NB4 (cell line): ENCODE measurements at regions not wholly inside any gene's neighbourhood (a gene's known extent, or its start where the extent isn't known, plus 50 kb on each side); places are given as distances from the start of the nearest gene placed in this dataset.

Experiments
- DNase-seq: peaks from one replicate; pipeline ENCODE4 v3.0.0; 2010; ENCODE audit warnings: low read depth
- H3K4me3 ChIP-seq: one replicate; pipeline ENCODE4 v1.5.1; 2011; ENCODE audit warnings: mild to moderate bottlenecking, low read depth, low read length, moderate library complexity
- CTCF ChIP-seq: IDR thresholded peaks from one replicate; pipeline ENCODE4 v1.5.1; 2012; ENCODE audit warnings: low read depth, low read length
- MAX ChIP-seq: IDR thresholded peaks from 2 replicates; pipeline ENCODE4 v1.6.1; 2011; ENCODE audit warnings: low read depth, low read length
- MYC ChIP-seq: IDR thresholded peaks from 2 replicates; pipeline ENCODE4 v1.6.1; 2011; ENCODE audit warnings: low read depth, low read length
- POLR2A ChIP-seq: IDR thresholded peaks from 2 replicates; pipeline ENCODE4 v1.6.1; 2011; ENCODE audit warnings: mild to moderate bottlenecking; ENCODE audit not compliant: insufficient read length; ENCODE audit errors: extremely low read depth

- DNase-seq = no peak
- TF ChIP-seq MAX (no peak), CTCF (no peak), MYC (no peak), POLR2A (no peak)
Observed at GRCh38 chr1:222107267-222107666, 365.4 kb upstream of the DUSP10 start.

GRCh38 chr1:222106377-222106776 lies 364.5 kb upstream of the DUSP10 start:
- H3K4me3 ChIP-seq = no peak overlapping the region
- DNase-seq = no peak
- no peak for TF ChIP-seq CTCF

More at GRCh38 chr1:222107267-222107666, 365.4 kb upstream of the DUSP10 start:
- H3K4me3 ChIP-seq = no peak overlapping the region

GRCh38 chr1:222105861-222106260 lies 364.0 kb upstream of the DUSP10 start:
- H3K4me3 ChIP-seq = no peak overlapping the region
- no peak for DNase-seq
- TF ChIP-seq CTCF (no peak), MAX (no peak), POLR2A (no peak), MYC (no peak)

GRCh38 chr1:222105393-222105737 lies 363.5 kb upstream of the DUSP10 start:
- no peak for TF ChIP-seq MYC
- TF ChIP-seq CTCF = no peak
- TF ChIP-seq MAX = no peak
- TF ChIP-seq POLR2A = no peak
- H3K4me3 ChIP-seq = no peak overlapping the region
- no peak for DNase-seq

DNA sequence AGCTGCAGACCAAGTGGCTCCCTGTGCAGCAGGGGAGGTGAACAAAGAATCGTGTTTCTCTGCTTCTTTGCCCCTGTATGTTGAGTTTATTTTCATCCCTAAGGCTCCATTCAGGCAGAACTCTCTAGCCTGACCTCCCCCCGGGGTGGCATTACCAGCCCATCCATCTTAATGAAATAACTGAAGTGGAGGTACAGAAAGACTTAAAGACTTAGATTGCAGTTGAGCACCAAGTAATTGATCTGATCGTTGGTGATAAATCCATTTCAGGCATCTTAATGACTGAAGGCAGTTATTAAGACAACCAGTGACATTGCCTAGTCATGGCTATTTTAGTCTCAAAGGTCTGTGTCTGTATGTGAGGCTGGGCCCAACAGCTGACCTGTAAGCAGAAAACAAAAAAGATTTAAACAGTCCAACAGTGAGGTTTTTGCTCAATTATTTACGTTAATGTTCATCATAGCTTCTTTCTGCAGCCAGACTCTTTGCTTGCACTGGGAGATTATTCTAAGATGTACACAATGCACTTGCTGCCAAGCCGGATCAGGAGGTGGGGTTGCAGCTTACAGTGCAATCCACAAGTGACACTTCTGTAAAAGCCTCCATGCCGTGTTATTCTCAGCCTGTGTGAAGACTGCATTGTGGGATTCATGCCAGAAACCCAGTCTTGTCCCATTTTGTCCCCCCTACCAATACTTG lies 363.0 kb upstream of the DUSP10 start:
- no peak overlapping the region for H3K4me3 ChIP-seq
- TF ChIP-seq MAX = no peak
- TF ChIP-seq CTCF = no peak
- TF ChIP-seq POLR2A = no peak
- no peak for TF ChIP-seq MYC
- DNase-seq = no peak

DNA sequence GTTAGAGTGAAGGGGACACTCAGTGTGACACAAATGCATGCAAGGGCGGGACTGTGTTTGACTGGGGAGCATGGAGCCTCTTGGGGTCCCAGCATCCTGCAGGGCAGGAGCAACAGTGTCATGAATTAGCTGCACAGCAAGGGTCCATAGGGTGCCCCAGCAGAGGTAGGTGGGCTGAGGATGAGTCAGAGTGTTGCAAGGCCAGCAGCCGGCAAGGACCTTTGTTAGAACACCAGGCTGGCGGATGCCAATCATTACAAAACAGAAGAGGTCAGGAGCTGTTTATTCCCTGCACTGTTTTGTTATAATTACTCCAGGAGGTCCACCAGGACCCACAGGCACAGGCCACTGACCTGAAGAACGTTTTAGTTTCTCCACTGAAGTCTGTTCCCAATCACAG lies 362.2 kb upstream of the DUSP10 start:
- H3K4me3 ChIP-seq = no peak overlapping the region

More for the DNA sequence above, 362.2 kb upstream of the DUSP10 start:
- no peak for TF ChIP-seq MAX
- no peak for TF ChIP-seq MYC
- TF ChIP-seq CTCF = no peak
- TF ChIP-seq POLR2A = no peak
- peak; percentile 8 for DNase-seq
